GM21737 (cell line): ENCODE measurements at regions not wholly inside any gene's neighbourhood (a gene's known extent, or its start where the extent isn't known, plus 50 kb on each side); places are given as distances from the start of the nearest gene placed in this dataset.
"Not testable (repeated sequence)": the region's sequence is repeated elsewhere in the genome, so short reads cannot be mapped to it uniquely, and the experiment has no call there.

ENCODE experiments used
- ATAC-seq: cut with Tn5 transposase; IDR thresholded peaks from one replicate; pipeline ENCODE4 v1.9.1; 2021; ENCODE audit warnings: mild to moderate bottlenecking, moderate library complexity; ENCODE audit not compliant: unreplicated experiment

- not testable (repeated sequence) for ATAC-seq
Observed at GRCh38 chr15:19964480-19964879, 577.1 kb downstream of the GOLGA6L6 start.

- ATAC-seq = no peak
Observed at GRCh38 chr15:19956124-19956796, 585.3 kb downstream of the GOLGA6L6 start.

GRCh38 chr15:19944261-19944888 is 597.2 kb downstream of the GOLGA6L6 start:
- no peak for ATAC-seq

GRCh38 chr15:19943515-19943914 is 598.1 kb downstream of the GOLGA6L6 start:
- ATAC-seq = no peak

GRCh38 chr15:19903281-19903680 is 638.3 kb downstream of the GOLGA6L6 start:
- not testable (repeated sequence) for ATAC-seq

- ATAC-seq = not testable (repeated sequence)
Observed at GRCh38 chr15:19902388-19902787, 639.2 kb downstream of the GOLGA6L6 start.

- not testable (repeated sequence) for ATAC-seq
Observed at GRCh38 chr15:19901414-19901813, 640.2 kb downstream of the GOLGA6L6 start.

GRCh38 chr15:19899021-19899824 is 642.4 kb downstream of the GOLGA6L6 start:
- no peak for ATAC-seq

GRCh38 chr15:19888811-19889210 is 652.8 kb downstream of the GOLGA6L6 start:
- ATAC-seq = not testable (repeated sequence)

- not testable (repeated sequence) for ATAC-seq
Observed at GRCh38 chr15:19844061-19844460, 697.5 kb downstream of the GOLGA6L6 start.
